ENCODE measurements at regions not wholly inside any gene's neighbourhood (a gene's known extent, or its start where the extent isn't known, plus 50 kb on each side); places are given as distances from the start of the nearest gene placed in this dataset.

- TF ChIP-seq EZH2phosphoT487 (IDR thresholded peaks at IDR 0.05; ENCODE audit: insufficient read depth, low read depth): no peak
- no peak for TF ChIP-seq EZH2 (IDR thresholded peaks at IDR 0.05; ENCODE audit: insufficient read depth, poor library complexity, severe bottlenecking)
Measured at GRCh38 chr3:168362156-168362555, 266.4 kb upstream of the GOLIM4 start.

Measured in GM23248 (cell line).